NT2/D1 (cell line): ENCODE measurements at regions not wholly inside any gene's neighbourhood (a gene's known extent, or its start where the extent isn't known, plus 50 kb on each side); places are given as distances from the start of the nearest gene placed in this dataset.

ENCODE experiments used
- DNase-seq: peaks from one replicate; pipeline ENCODE4 v3.0.0-alpha.2; 2011; ENCODE audit warnings: low read depth, low spot score
- H3K27me3 ChIP-seq: 2 replicates; pipeline ENCODE4 v1.6.0; 2011; ENCODE audit warnings: mild to moderate bottlenecking; ENCODE audit not compliant: insufficient read length, insufficient read depth
- H3K36me3 ChIP-seq: 2 replicates; pipeline ENCODE4 v1.6.1; 2011; ENCODE audit warnings: mild to moderate bottlenecking, low read length, mixed read lengths; ENCODE audit not compliant: insufficient read depth, insufficient read length
- H3K4me1 ChIP-seq: 2 replicates; pipeline ENCODE4 v1.5.1; 2011; ENCODE audit not compliant: insufficient read depth, insufficient read length
- H3K4me3 ChIP-seq: 2 replicates; pipeline ENCODE4 v1.5.1; 2011; ENCODE audit warnings: low read depth; ENCODE audit not compliant: insufficient read length
- H3K9ac ChIP-seq: 2 replicates; pipeline ENCODE4 v1.6.0; 2011; ENCODE audit warnings: low read depth; ENCODE audit not compliant: insufficient read length
- H3K9me3 ChIP-seq: 2 replicates; pipeline ENCODE4 v1.5.1; 2011; ENCODE audit warnings: mild to moderate bottlenecking, low read length; ENCODE audit not compliant: insufficient read depth
- SUZ12 ChIP-seq: IDR thresholded peaks from 2 replicates; pipeline ENCODE4 v1.6.1; 2011; ENCODE audit not compliant: insufficient read length, insufficient read depth; ENCODE audit errors: extremely low read depth
- YY1 ChIP-seq: IDR thresholded peaks from 2 replicates; pipeline ENCODE4 v1.6.1; 2011; ENCODE audit not compliant: insufficient read length, insufficient read depth
- ZNF274 ChIP-seq: IDR thresholded peaks from 2 replicates; pipeline ENCODE4 v1.6.1; 2011; ENCODE audit warnings: mild to moderate bottlenecking, low read depth, low read length

DNA sequence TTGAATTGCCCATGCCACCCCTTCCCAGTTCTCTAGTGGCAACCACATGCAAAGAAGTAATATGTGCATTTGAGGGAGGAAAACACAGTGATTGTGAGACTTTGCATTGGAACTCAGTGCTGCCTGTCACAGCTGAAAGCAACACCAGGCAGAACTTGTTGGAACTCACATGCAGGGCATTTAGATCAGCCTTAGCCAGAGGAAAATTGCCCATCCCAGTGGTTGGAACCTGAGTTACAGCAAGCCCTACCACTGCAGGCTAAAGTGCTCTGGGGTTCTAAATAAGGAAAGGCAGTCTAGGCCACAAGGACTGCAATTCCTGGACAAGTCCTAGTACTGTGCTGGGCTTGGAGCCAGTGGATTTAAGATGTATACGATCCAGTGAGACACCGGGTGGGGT is 245.3 kb upstream of the UFL1 start:
- Histone ChIP-seq H3K36me3 (no peaks in the 10 kb centered on the region), H3K9ac (no peak overlapping the region), H3K27me3 (no peaks in the 10 kb centered on the region), H3K4me3 (no peak overlapping the region), H3K9me3 (no peaks in the 10 kb centered on the region), H3K4me1 (no peaks in the 10 kb centered on the region)
- DNase-seq = no peak
- TF ChIP-seq YY1 (no peak), SUZ12 (no peak), ZNF274 (no peak)

DNA sequence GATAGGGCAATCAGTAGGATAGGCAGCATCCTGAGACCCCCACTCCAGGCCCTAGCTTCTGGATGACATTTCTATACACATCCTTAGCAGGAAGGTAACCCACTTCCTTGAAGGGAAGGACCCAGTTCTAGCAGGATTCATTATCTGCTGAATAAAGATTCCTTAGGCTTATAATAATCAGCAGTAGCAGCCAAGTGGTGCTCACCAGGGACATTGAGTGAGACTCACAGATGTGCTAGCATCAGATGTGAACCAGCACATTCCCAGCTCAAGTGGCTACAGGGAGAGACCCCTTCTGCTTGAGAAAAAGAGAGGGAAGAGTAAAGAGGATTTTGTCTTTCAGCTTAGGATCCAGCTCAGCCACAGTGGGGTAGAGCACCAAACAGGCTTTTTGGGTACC is 244.8 kb upstream of the UFL1 start:
- no peak for TF ChIP-seq ZNF274
- TF ChIP-seq SUZ12 = no peak
- TF ChIP-seq YY1 = no peak
- DNase-seq = no peak
- Histone ChIP-seq H3K36me3 (no peaks in the 10 kb centered on the region), H3K27me3 (no peaks in the 10 kb centered on the region), H3K4me3 (no peak overlapping the region), H3K4me1 (no peaks in the 10 kb centered on the region), H3K9ac (no peak overlapping the region), H3K9me3 (no peaks in the 10 kb centered on the region)

DNA sequence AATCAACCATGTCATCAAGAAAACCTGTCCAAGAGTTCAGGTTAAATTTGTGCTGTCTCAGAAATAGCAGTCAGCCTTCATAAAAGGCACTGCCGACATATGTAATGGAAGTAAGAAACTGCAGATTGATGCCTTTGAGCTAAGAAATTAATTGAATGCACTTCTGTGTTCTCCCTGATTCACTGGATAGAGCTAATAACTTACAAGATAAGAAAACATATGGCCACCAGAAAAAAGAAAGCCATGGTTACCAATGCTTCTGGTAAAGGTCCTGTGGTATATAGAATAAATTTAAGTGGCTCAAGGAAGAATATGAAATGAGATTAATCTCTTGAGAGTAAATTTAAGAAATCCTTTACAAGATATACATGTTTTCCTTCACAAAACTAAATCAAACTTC is 242.5 kb upstream of the UFL1 start:
- DNase-seq = no peak
- Histone ChIP-seq H3K27me3 (no peaks in the 10 kb centered on the region), H3K4me1 (no peaks in the 10 kb centered on the region), H3K9me3 (no peaks in the 10 kb centered on the region), H3K4me3 (no peak overlapping the region), H3K9ac (no peak overlapping the region), H3K36me3 (no peaks in the 10 kb centered on the region)
- no peak for TF ChIP-seq YY1
- TF ChIP-seq SUZ12 = no peak
- TF ChIP-seq ZNF274 = no peak

DNA sequence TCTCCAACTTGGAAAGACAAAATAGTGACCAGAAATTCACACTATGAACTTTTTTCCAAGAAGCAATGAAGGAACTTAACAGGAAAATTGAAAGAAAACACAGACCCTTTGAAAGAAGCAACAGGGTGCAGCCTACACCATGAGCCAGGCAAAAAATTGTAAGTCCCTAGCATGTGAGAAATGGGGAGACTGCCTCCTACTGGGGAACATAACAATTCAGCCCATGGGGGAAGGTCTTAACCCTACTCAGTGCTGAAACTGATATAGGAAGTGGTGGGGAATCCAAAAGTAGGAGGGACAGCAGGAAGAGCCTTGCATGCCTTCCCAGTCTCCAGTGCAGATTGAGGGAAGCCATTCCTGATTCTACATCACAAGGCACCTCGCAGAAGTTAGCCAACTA is 235.1 kb upstream of the UFL1 start:
- no peaks in the 10 kb centered on the region for H3K27me3 ChIP-seq
- no peak for DNase-seq
- H3K4me3 ChIP-seq = no peak overlapping the region
- H3K36me3 ChIP-seq = no peaks in the 10 kb centered on the region
- no peaks in the 10 kb centered on the region for H3K4me1 ChIP-seq
- no peaks in the 10 kb centered on the region for H3K9me3 ChIP-seq
- H3K9ac ChIP-seq = no peak overlapping the region
- TF ChIP-seq YY1 (no peak), SUZ12 (no peak), ZNF274 (no peak)

GRCh38 chr6:96299525-96299924 is 222.1 kb upstream of the UFL1 start:
- no peak overlapping the region for H3K9ac ChIP-seq
- no peak overlapping the region for H3K4me3 ChIP-seq
- no peaks in the 10 kb centered on the region for H3K27me3 ChIP-seq
- TF ChIP-seq SUZ12 (no peak), YY1 (no peak), ZNF274 (no peak)
- no peaks in the 10 kb centered on the region for H3K36me3 ChIP-seq
- H3K4me1 ChIP-seq = no peaks in the 10 kb centered on the region
- H3K9me3 ChIP-seq = no peaks in the 10 kb centered on the region
- no peak for DNase-seq

DNA sequence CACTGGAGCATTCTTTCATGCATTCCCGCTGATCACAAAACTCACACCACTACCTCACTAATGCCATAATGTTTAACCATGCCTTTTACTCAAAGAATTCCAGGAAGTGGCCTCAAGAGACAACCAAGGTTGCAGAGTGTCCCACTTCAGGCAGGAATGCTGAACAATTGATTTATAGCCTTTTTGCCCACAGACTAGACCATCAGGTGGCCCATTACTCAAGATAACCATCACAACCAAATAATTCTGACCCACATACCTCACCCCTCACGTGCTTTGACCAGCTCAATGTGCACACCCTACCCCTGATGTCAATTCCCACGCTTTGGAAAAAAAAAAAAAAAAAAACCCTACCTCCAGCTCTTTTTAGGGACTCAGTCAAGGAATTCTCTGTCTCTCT is 220.6 kb upstream of the UFL1 start:
- TF ChIP-seq SUZ12 (no peak), ZNF274 (no peak), YY1 (no peak)
- no peak overlapping the region for H3K4me3 ChIP-seq
- no peaks in the 10 kb centered on the region for H3K36me3 ChIP-seq
- no peaks in the 10 kb centered on the region for H3K9me3 ChIP-seq
- H3K9ac ChIP-seq = no peak overlapping the region
- no peak for DNase-seq
- no peaks in the 10 kb centered on the region for H3K27me3 ChIP-seq
- no peaks in the 10 kb centered on the region for H3K4me1 ChIP-seq

GRCh38 chr6:96301781-96302180 is 219.8 kb upstream of the UFL1 start:
- Histone ChIP-seq H3K4me3 (no peak overlapping the region), H3K9ac (no peak overlapping the region), H3K9me3 (no peaks in the 10 kb centered on the region), H3K27me3 (no peaks in the 10 kb centered on the region), H3K36me3 (no peaks in the 10 kb centered on the region), H3K4me1 (no peaks in the 10 kb centered on the region)
- DNase-seq = no peak
- TF ChIP-seq YY1 = no peak
- no peak for TF ChIP-seq ZNF274
- no peak for TF ChIP-seq SUZ12

GRCh38 chr6:96302991-96303390 is 218.6 kb upstream of the UFL1 start:
- TF ChIP-seq SUZ12 = no peak
- no peak overlapping the region for H3K9ac ChIP-seq
- H3K27me3 ChIP-seq = no peaks in the 10 kb centered on the region
- no peaks in the 10 kb centered on the region for H3K36me3 ChIP-seq
- no peaks in the 10 kb centered on the region for H3K4me1 ChIP-seq
- H3K9me3 ChIP-seq = no peaks in the 10 kb centered on the region
- no peak for DNase-seq
- H3K4me3 ChIP-seq = no peak overlapping the region
